AG08395 (cell line): ENCODE measurements at regions not wholly inside any gene's neighbourhood (a gene's known extent, or its start where the extent isn't known, plus 50 kb on each side); places are given as distances from the start of the nearest gene placed in this dataset.
A peak's percentile ranks its signal among the peaks of the same experiment; 100 is the strongest.
"Not testable (repeated sequence)": the region's sequence is repeated elsewhere in the genome, so short reads cannot be mapped to it uniquely, and the experiment has no call there.

Source experiments
- DNase-seq: peaks from one replicate; pipeline ENCODE4 v3.0.0; 2012; ENCODE audit warnings: mixed read lengths, low spot score

DNA sequence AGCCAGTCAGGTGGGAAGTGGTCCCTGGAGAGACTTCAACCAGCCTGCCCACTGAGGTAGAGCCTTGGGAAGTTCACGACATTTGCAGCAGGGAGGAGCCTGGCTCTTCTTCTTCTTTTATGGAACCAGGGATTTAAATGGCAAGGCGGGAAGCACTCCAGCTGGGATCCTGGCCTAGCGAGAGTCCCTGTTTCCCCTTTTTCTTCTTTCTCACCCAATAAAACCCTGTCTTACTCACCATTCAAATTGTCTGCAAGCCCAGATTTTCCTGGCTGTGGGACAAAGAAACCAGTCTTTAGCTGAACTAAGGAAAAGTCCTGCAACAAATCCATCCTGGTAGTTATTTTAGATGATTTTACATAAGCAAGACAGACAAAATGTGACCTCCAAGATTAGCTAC is 503.7 kb downstream of the CDH10 start:
- no peak for DNase-seq

DNA sequence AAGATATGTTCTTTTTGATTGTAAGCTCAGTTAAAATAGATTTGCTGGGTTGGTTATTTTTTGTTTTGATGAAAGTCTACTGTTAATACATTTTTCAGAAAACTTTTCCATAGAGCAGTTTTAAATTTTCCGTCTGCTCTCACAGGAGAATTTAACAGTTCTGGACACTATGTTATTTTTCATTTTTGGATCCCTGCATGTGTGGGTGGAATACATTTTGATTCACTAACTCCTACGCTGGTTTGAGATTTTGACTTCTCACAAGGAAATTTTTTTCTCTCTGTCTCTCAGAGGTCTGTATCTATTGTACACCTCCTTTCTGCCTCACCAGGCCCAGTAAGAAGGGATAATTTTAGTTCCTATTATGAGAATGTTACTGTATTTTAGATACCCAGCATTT is 502.4 kb downstream of the CDH10 start:
- no peak for DNase-seq

DNA sequence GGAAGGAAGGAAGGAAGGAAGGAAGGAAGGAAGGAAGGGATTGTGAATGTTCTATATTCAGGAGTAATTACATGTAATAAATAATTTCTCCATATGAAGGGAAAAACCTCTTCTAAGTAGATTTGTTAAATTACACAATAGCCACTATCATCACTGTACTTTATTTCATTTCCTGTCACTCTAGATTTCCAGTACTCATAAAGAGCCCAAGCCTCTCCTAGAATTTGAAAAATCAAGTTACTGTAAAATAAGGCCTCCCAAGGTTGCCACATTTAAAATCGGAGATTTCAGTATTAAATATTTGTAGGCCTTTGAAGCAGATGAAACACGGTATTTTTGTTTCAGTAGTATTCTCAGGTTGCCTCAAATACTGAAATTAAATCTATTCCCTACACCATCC is 499.0 kb downstream of the CDH10 start:
- DNase-seq: no peak

DNA sequence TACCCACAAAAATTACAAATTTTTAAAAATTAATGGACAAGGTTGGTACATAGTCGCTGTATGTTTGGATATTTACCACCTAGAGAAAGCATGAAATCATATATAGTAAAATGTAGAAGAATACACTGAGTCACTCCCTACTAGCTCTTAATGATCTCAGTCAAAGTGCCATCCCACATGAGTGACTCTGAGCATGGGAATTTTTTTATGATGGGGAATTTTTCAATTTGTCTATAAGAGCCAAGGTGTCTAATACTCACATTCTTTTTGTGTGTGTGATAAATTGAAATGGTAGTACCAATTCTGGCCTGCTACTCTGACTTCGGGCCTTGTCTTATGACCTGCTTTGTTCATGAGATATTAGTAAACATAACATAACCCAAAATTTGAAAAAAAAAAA is 483.2 kb downstream of the CDH10 start:
- no peak for DNase-seq

DNA sequence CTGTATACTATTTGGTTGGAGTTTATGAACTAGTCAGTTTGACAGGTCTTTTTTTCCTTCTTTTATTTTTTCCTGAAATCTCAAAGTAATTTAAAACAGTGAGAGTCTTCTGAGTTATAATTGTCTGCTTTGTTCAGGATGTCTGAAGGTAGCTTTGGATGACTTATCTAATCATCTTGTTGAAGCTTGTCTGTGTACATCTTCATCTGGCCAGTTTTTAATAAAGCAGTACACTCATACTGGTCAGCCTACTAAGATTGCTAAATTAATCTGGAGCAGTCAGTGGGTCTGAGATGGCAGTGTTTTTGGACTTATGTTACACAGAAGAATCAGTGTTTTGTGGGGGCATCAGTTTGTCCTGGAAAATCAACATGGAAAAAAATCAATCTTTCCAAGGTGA is 482.4 kb downstream of the CDH10 start:
- DNase-seq: no peak

DNA sequence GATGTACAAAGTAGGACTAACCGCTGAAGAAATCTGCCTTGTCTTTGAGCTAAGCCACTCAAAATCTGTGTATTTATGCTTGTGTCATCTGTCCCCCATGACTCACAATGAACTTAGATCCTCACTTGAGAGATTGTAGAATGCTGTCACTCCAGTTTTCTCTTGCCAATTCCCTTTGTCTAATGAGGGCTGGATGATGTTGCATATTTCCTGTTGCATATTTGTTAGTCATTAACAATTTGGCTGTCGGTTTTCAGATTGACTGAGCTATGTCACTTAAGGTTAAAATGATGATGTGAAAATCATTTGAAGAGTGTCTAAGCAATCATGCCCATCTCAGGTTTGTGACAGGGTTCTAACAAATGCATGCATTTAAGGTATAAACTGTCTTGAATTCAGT is 481.7 kb downstream of the CDH10 start:
- DNase-seq: peak; percentile 29

DNA sequence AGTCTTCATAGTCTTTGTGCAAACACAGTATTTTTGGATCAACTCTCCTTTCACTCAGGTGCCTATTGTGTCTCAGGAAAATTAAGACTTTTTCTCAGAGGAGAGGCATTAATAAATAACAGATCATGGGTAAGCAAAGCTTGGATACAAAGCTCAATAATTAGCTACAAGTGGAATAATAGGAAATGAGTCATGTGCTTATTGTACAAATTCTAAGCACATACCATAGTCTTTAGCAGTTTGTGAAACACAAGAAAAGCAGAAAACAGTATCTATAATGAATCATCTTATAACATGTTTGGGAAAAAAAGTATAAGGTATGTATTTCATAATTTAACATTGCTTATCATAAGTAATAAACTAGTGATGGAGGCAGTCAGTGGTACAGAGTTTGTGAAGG is 477.0 kb downstream of the CDH10 start:
- no peak for DNase-seq

DNA sequence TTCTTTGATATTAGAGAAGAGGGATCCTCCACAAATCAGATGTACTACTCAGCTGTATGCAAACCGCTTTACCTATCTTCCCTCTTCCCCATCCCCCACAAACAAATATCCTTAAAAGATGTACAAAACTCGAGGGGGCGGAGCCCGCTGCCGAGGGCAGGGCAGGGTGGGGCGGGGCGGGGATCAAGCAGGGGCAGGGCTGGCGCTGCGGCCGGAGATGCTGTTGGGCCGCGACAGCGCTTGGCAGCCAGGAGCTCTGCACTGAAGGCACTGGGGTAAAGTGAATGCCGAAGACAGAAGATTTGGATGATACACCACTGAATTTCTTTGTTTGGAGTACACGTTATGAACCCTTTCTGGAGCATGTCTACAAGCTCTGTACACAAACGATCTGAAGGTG is 474.8 kb downstream of the CDH10 start:
- DNase-seq: no peak

DNA sequence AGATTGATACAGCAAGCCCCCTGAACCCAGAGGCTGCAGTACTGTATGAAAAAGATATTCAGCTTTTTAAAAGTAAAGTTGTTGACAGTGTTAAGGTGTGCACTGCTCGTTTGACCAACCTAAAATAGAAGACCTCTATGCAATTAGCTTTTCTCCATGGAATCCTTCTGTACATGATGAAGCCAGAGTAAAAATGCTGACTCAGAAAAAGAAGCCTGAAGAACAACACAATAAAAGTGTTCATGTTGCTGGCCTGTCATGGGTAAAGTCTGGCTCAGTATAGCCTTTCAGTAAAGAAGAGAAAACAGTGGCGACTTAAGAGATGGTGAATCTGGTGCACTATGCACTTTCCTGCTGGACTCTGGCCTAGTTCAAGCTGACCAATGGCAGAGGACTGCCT is 473.8 kb downstream of the CDH10 start:
- DNase-seq: not testable (repeated sequence)

DNA sequence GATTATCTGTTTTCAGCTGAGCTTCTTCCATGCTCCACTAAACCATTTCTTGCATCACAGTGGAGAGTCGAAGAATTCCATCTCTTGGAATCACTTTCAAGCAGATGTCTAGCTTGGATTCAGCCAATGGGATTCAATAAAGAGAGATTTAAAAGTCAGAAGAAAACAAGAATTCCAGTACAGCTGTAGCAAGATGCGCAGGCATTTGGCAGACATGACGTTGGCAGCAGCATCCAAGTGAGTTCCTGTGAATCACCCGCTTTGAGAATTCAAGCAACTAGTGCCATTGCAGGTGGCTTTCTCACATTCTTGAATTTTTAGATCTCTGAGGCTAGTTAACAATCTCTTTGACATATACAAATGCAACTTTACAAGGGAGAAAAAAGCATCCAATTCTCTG is 467.0 kb downstream of the CDH10 start:
- DNase-seq: no peak

DNA sequence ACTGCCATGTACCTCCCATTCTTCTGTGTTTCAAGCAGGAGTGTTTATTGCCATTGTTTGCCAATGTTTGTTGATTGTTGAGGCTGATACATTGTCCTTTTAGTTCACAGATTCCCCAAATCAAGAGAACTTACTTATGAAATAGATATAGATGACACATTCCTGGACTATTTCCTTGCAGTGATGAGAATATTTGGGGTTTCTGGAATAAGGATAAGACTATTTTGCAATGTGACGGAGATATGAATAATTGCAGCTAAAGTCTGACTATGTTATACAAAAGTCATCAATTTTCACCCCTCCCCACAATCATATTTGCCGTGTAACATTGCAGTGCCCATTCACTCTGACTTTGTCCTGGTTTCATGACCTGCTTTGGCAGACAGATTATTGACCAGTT is 460.8 kb downstream of the CDH10 start:
- DNase-seq: no peak

DNA sequence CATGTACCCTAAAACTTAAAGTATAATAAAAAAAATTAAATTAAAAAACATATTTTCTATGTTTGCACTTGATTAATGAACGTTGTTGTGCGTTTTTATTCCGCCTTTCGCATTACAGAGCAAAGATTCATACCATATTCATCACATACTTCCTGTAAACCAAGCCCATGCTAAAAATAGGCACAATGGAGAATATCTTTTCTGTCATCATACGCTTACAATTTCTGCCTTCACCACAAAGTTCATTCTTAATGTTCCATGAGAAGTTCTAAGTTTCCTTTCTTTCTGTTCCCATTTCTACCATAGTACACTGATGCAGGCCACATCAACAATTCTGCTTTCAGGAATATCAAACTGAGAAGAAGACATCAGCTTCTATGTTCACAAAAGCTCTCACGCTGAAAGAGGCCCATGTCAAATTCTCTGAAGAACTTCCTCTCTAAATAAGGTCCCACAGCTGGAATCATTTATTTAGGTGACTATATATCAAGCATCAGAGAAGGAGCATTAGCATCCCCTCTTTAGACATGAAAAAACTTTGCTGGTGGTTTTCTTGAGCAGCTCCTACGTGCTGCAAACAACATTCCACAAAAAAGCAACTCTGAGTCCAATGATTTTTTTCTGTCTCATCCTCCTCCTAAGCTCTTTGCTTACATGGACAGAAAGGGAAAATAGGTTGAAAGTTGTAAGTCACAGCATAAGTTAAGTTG is 456.4 kb downstream of the CDH10 start:
- no peak for DNase-seq

DNA sequence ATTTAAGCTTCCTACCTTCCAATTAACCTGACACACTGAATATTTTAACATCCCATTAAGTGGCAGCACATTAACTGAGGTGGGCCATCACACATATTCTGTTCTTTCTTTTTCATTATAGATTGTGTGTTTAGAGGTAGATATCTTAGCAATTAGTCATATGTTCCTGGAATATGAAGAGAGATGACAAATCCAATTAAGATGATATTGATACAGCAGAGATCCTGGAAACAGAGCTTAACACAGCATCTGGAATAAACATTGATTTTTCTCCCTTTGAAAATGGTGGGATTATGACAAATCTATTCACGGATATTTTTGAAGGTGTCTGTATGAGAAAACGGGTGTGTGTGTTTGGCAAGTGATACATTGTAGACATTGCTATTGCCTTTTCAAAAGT is 448.0 kb downstream of the CDH10 start:
- no peak for DNase-seq

DNA sequence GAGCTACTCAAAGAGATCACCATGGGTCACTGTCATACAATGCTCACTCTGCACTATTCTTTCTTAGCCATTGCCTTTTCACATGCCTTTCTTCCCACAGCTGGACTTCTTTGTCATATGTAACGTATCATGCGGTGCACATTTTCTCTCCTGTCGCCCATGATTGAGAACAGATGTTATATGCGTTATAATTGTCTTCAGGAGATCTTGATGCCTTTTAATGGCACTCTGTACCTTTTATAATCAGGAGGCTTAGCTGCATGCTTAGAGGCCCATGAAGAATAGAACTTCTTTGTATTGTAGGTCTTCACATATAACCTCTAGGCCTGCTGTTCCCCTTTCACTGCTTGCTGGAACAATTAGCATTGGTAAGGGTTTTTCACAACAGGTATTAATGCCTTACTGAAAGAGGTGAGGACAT is 436.1 kb downstream of the CDH10 start:
- no peak for DNase-seq

DNA sequence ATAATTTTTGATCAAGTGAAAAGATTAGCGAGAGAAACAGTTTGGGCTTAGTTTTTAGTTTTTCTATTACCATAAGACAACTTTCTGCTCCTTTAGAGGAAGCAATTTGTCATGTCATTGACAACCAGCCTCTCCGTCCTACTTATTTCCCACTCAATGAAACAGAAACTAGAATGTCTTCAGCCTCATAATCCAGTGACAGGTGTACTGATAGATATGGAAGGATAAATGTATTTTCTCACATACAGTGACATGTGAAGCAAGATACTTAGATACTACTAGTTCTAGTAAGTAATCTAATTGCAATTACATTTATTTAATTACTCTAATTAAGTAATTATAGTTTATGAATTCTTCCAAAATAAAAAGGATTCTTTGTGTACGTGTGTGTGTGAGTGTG is 429.7 kb downstream of the CDH10 start:
- no peak for DNase-seq

DNA sequence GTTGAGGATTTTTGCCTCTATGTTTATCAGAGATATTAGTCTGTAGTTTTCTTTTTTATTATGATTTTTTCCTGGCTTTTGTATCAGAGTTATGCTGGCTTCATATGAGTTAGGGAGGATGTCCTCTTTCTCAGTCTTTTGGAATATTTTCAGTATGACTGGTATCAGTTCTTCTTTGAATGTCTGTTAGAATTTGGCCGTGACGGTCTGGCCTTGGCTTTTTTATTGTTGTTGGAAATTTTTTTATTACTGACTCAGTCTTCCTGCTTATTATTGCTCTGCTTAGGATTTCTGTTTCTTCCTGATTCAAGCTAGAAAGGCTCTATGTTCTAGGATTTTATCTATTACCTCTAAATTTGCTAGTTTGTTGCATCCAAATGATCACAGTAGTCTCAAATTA is 421.9 kb downstream of the CDH10 start:
- DNase-seq: peak; percentile 5

DNA sequence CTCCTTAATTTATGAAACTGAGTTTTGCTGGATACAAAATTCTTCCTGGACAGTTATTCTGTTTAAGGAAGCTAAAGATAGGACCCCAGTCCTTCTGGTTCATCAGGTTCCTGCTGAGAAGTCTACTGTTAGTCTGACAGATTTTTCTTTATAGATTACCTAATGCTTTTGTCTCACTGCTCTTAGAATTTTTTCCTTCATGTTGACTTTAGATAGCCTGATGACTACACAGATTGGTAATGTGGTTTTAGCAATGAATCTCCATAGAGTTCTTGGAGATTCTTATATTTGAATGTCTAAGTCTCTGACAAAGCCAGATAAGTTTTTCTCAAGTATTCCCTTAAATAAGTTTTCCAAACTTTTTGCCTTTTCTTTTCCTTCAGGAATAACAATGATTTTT is 419.7 kb downstream of the CDH10 start:
- DNase-seq: no peak

DNA sequence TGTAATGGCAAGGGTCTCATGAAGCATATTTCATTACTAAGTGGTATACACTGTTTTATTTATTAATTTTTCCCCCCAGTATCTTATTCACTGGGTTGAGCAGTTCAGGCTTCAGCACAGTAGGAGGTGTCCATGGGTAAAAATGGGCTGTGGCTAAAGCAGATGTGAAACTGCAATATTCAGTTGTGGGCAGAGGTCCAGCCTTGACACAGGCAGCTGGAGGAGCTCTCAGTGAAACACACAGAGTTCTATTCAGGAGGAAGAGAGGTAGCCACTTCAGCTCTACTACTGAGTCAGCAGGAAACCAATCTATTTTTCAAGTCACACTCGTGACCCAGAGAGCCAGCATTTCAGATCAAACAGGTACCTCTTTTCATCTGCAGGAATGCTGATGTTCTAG is 418.3 kb downstream of the CDH10 start:
- no peak for DNase-seq

DNA sequence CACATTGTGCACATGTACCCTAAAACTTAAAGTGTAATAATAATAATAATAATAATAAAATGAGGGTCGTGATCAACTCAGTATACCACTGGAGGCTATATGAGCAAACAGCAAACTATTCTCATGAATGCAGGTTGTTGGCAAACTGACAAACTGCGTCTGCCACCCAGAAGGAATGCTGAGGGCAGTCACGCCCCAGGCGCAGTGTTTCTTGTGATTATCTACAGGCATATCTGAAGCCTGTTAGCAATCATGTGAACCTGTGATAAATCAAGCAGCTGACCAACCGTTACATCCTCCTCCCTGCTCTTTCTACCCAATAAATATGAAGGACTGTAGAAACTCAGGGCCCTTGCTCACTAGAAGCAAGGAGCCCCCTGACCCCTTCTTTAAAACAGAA is 416.9 kb downstream of the CDH10 start:
- not testable (repeated sequence) for DNase-seq

DNA sequence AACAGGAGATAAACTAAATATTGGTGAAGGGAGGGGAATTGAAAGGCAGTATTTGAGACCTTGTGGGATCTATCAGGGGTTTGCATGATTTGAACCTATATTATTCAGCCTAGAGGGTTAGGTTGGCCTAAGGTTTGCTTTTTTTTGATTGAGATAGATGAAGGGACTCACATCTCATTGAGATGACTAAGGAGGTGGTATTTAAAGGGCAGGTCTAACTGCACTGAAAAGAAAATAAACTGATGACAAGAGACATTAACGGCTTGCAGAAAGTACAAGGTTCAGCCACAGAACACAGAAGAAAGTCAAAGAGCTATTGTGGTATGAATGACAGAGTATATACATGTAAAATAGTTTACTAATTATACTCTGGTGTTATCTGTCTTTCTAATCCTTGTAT is 412.7 kb downstream of the CDH10 start:
- DNase-seq: no peak

DNA sequence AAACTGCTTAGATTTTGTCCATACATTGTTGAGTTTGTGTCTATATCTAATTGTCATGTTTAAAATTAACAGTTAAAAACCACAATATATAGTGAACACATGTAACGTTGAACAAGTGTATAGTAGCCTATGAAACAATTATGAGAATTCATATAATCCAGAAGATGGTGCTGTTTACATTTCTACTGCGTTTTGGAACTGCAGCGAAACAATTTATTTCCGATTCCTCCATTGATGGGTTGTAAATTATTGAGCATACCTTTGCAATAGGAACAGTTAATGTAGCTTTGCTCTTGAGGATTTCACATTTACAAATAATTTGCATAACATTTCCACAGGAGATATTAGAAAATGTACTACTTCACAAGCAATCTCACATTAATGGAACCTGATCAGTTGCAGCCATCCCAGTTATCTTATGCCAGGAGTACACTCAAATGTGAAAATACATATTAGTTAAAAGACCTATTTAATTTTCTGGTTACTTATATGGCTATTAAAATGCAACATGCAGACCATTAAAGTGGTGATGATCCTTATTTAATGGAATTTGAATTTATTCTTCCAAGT is 411.8 kb downstream of the CDH10 start:
- no peak for DNase-seq

DNA sequence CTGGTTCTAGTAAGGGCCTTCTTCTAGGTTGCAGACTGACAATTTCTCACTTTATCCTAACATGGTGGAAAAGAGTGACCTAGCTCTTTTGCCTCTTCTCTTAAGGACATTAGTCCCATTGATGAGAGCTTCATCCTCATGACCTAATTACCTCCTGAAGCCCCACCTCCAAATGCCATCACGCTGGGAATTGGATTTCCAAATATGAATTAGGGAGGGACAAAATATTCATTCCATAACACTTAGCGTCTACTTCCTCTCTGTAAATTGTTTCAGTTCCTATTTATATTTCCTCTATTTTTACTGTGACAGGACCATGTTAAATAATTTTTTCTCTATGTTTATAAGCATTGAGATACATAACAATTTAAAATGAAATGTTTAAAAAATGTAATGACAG is 408.8 kb downstream of the CDH10 start:
- no peak for DNase-seq

DNA sequence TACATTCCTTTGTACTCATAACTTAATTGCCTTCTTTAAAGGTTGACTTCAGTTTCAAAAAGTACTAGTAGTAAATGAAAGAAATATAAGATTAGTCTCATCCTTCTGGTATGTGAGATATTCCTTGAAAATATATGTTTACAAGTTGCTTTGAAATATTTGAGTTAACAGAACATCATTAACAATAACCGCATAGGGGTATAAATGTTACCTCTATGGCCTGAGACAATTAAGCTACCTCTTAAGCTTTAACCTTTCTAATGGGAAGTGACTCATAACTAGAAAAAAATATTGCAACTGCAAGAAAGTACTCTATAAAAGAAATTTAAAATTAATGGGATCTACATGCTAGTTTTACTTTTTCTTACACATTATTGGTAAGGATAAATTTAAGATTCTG is 399.0 kb downstream of the CDH10 start:
- DNase-seq: no peak

DNA sequence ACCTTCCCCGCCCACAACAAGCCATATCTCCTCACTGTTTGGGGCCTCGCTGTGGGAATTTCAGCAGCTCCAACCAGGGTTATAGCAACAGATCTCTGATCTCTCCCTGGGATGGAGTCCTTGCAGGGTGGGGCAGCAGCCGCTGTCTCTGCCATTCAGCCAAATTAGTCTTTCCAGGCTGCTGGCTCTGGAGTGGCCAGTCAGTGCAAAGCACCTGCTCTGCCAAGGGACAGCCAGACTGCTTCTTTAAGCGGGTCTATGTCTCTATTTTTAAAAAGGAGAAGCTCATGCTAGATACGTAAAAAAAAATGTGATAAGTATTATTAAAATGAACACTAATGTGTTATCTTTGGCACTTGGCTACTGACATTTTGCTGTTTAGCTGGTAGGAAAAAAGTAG is 380.2 kb downstream of the CDH10 start:
- no peak for DNase-seq
